ENCODE measurements at regions not wholly inside any gene's neighbourhood (a gene's known extent, or its start where the extent isn't known, plus 50 kb on each side); places are given as distances from the start of the nearest gene placed in this dataset.

GRCh38 chr12:4082809-4083403 is 190.7 kb upstream of the CCND2 start:
- Histone ChIP-seq H3K27me3 (ENCODE audit: control insufficient read depth, insufficient read depth, low read length) (no peaks in the 10 kb centered on the region), H3K4me1 (ENCODE audit: control insufficient read depth, insufficient read depth, low read length) (no peaks in the 10 kb centered on the region), H3K9me3 (ENCODE audit: control insufficient read depth, low read depth, low read length) (no peaks in the 10 kb centered on the region), H3K4me3 (ENCODE audit: low read length) (no peak overlapping the region), H3K36me3 (ENCODE audit: control insufficient read depth, insufficient read depth, low read length) (no peaks in the 10 kb centered on the region), H3K27ac (ENCODE audit: low read length) (no peak overlapping the region)
- DNase-seq = no peak
- WGBS (ENCODE audit: insufficient coverage, low lambda C conversion rate) = 24% methylated on average over 2 of the region's 13 CpGs

- DNase-seq = no peak
- WGBS (ENCODE audit: insufficient coverage, low lambda C conversion rate) = no CpG with 5 or more reads among the region's 1 CpG
These were observed 193.3 kb upstream of the CCND2 start for GRCh38 chr12:4080213-4080612.

GRCh38 chr12:4074129-4074528 is 199.4 kb upstream of the CCND2 start:
- no peak for DNase-seq
- no CpG with 5 or more reads among the region's 4 CpGs for WGBS (ENCODE audit: insufficient coverage, low lambda C conversion rate)

More at GRCh38 chr12:4080213-4080612, 193.3 kb upstream of the CCND2 start:
- no peaks in the 10 kb centered on the region for H3K36me3 ChIP-seq (ENCODE audit: control insufficient read depth, insufficient read depth, low read length)
- no peak overlapping the region for H3K27ac ChIP-seq (ENCODE audit: low read length)
- H3K4me1 ChIP-seq (ENCODE audit: control insufficient read depth, insufficient read depth, low read length) = no peaks in the 10 kb centered on the region
- no peak overlapping the region for H3K4me3 ChIP-seq (ENCODE audit: low read length)
- no peaks in the 10 kb centered on the region for H3K9me3 ChIP-seq (ENCODE audit: control insufficient read depth, low read depth, low read length)
- H3K27me3 ChIP-seq (ENCODE audit: control insufficient read depth, insufficient read depth, low read length) = no peaks in the 10 kb centered on the region

GRCh38 chr12:4069670-4070010 is 196.4 kb upstream of the PARP11 start:
- H3K27me3 ChIP-seq (ENCODE audit: control insufficient read depth, insufficient read depth, low read length) = no peaks in the 10 kb centered on the region
- no peak overlapping the region for H3K27ac ChIP-seq (ENCODE audit: low read length)
- DNase-seq = no peak
- no peaks in the 10 kb centered on the region for H3K36me3 ChIP-seq (ENCODE audit: control insufficient read depth, insufficient read depth, low read length)
- no peaks in the 10 kb centered on the region for H3K4me1 ChIP-seq (ENCODE audit: control insufficient read depth, insufficient read depth, low read length)
- no peak overlapping the region for H3K4me3 ChIP-seq (ENCODE audit: low read length)
- 100% methylated on average over 1 of the region's 3 CpGs for WGBS (ENCODE audit: insufficient coverage, low lambda C conversion rate)
- H3K9me3 ChIP-seq (ENCODE audit: control insufficient read depth, low read depth, low read length) = no peaks in the 10 kb centered on the region

More at GRCh38 chr12:4074129-4074528, 199.4 kb upstream of the CCND2 start:
- Histone ChIP-seq H3K27ac (ENCODE audit: low read length) (no peak overlapping the region), H3K27me3 (ENCODE audit: control insufficient read depth, insufficient read depth, low read length) (no peaks in the 10 kb centered on the region), H3K9me3 (ENCODE audit: control insufficient read depth, low read depth, low read length) (no peaks in the 10 kb centered on the region), H3K36me3 (ENCODE audit: control insufficient read depth, insufficient read depth, low read length) (no peaks in the 10 kb centered on the region), H3K4me1 (ENCODE audit: control insufficient read depth, insufficient read depth, low read length) (no peaks in the 10 kb centered on the region), H3K4me3 (ENCODE audit: low read length) (no peak overlapping the region)

GRCh38 chr12:4068981-4069669 is 195.9 kb upstream of the PARP11 start:
- no CpG with 5 or more reads among the region's 2 CpGs for WGBS (ENCODE audit: insufficient coverage, low lambda C conversion rate)
- Histone ChIP-seq H3K27me3 (ENCODE audit: control insufficient read depth, insufficient read depth, low read length) (no peaks in the 10 kb centered on the region), H3K4me3 (ENCODE audit: low read length) (no peak overlapping the region), H3K4me1 (ENCODE audit: control insufficient read depth, insufficient read depth, low read length) (no peaks in the 10 kb centered on the region), H3K27ac (ENCODE audit: low read length) (no peak overlapping the region), H3K36me3 (ENCODE audit: control insufficient read depth, insufficient read depth, low read length) (no peaks in the 10 kb centered on the region), H3K9me3 (ENCODE audit: control insufficient read depth, low read depth, low read length) (no peaks in the 10 kb centered on the region)
- no peak for DNase-seq

GRCh38 chr12:4064008-4064407 is 190.8 kb upstream of the PARP11 start:
- Histone ChIP-seq H3K4me1 (ENCODE audit: control insufficient read depth, insufficient read depth, low read length) (no peaks in the 10 kb centered on the region), H3K27ac (ENCODE audit: low read length) (no peak overlapping the region), H3K36me3 (ENCODE audit: control insufficient read depth, insufficient read depth, low read length) (no peaks in the 10 kb centered on the region), H3K9me3 (ENCODE audit: control insufficient read depth, low read depth, low read length) (no peaks in the 10 kb centered on the region), H3K27me3 (ENCODE audit: control insufficient read depth, insufficient read depth, low read length) (no peaks in the 10 kb centered on the region), H3K4me3 (ENCODE audit: low read length) (no peak overlapping the region)
- 40% methylated on average over 2 of the region's 5 CpGs for WGBS (ENCODE audit: insufficient coverage, low lambda C conversion rate)
- no peak for DNase-seq

GRCh38 chr12:4059898-4060568 is 186.8 kb upstream of the PARP11 start:
- no peaks in the 10 kb centered on the region for H3K27me3 ChIP-seq (ENCODE audit: control insufficient read depth, insufficient read depth, low read length)
- no peak for DNase-seq
- H3K4me3 ChIP-seq (ENCODE audit: low read length) = no peak overlapping the region
- H3K4me1 ChIP-seq (ENCODE audit: control insufficient read depth, insufficient read depth, low read length) = no peaks in the 10 kb centered on the region
- no peaks in the 10 kb centered on the region for H3K9me3 ChIP-seq (ENCODE audit: control insufficient read depth, low read depth, low read length)
- no CpG with 5 or more reads among the region's 7 CpGs for WGBS (ENCODE audit: insufficient coverage, low lambda C conversion rate)
- no peaks in the 10 kb centered on the region for H3K36me3 ChIP-seq (ENCODE audit: control insufficient read depth, insufficient read depth, low read length)
- H3K27ac ChIP-seq (ENCODE audit: low read length) = no peak overlapping the region

GRCh38 chr12:4056910-4057845 is 184.0 kb upstream of the PARP11 start:
- DNase-seq = no peak
- WGBS (ENCODE audit: insufficient coverage, low lambda C conversion rate) = 85% methylated on average over 2 of the region's 6 CpGs
- Histone ChIP-seq H3K4me3 (ENCODE audit: low read length) (no peak overlapping the region), H3K27ac (ENCODE audit: low read length) (no peak overlapping the region), H3K36me3 (ENCODE audit: control insufficient read depth, insufficient read depth, low read length) (no peaks in the 10 kb centered on the region), H3K4me1 (ENCODE audit: control insufficient read depth, insufficient read depth, low read length) (no peaks in the 10 kb centered on the region), H3K27me3 (ENCODE audit: control insufficient read depth, insufficient read depth, low read length) (no peaks in the 10 kb centered on the region), H3K9me3 (ENCODE audit: control insufficient read depth, low read depth, low read length) (no peaks in the 10 kb centered on the region)

- Histone ChIP-seq H3K36me3 (ENCODE audit: control insufficient read depth, insufficient read depth, low read length) (no peaks in the 10 kb centered on the region), H3K4me1 (ENCODE audit: control insufficient read depth, insufficient read depth, low read length) (no peaks in the 10 kb centered on the region), H3K9me3 (ENCODE audit: control insufficient read depth, low read depth, low read length) (no peaks in the 10 kb centered on the region), H3K27ac (ENCODE audit: low read length) (no peak overlapping the region), H3K27me3 (ENCODE audit: control insufficient read depth, insufficient read depth, low read length) (no peaks in the 10 kb centered on the region), H3K4me3 (ENCODE audit: low read length) (no peak overlapping the region)
- WGBS (ENCODE audit: insufficient coverage, low lambda C conversion rate) = no CpG with 5 or more reads among the region's 2 CpGs
- DNase-seq = no peak
These were observed 181.4 kb upstream of the PARP11 start for GRCh38 chr12:4054630-4055029.

- no CpG with 5 or more reads among the region's 3 CpGs for WGBS (ENCODE audit: insufficient coverage, low lambda C conversion rate)
- H3K27me3 ChIP-seq (ENCODE audit: control insufficient read depth, insufficient read depth, low read length) = no peaks in the 10 kb centered on the region
- DNase-seq = no peak
- H3K4me1 ChIP-seq (ENCODE audit: control insufficient read depth, insufficient read depth, low read length) = no peaks in the 10 kb centered on the region
- H3K4me3 ChIP-seq (ENCODE audit: low read length) = no peak overlapping the region
- H3K9me3 ChIP-seq (ENCODE audit: control insufficient read depth, low read depth, low read length) = no peaks in the 10 kb centered on the region
- no peak overlapping the region for H3K27ac ChIP-seq (ENCODE audit: low read length)
- H3K36me3 ChIP-seq (ENCODE audit: control insufficient read depth, insufficient read depth, low read length) = no peaks in the 10 kb centered on the region
These were observed 179.5 kb upstream of the PARP11 start for GRCh38 chr12:4052691-4053090.
